PC-9 (cell line): ENCODE measurements at regions not wholly inside any gene's neighbourhood (a gene's known extent, or its start where the extent isn't known, plus 50 kb on each side); places are given as distances from the start of the nearest gene placed in this dataset.

Source experiments
- BruUV-seq: library from RNA; stranded (reverse); fragments of 400-500 nt; replicated peaks from 2 replicates; lab custom pipeline; 2021; lab: Mats Ljungman, UMichigan
- CTCF ChIA-PET: fragments of 300-600 bp; sonication (Branson Sonifier 250); formaldehyde crosslinking; loops from one replicate; lab custom pipeline; 2022; ENCODE audit warnings: antibody characterized with exemption; lab: Charles Lee
- POLR2A ChIA-PET: fragments of 300-600 bp; sonication (Branson Sonifier 250); formaldehyde crosslinking; loops from one replicate; lab custom pipeline; 2022; ENCODE audit warnings: antibody characterized with exemption; ENCODE audit not compliant: unreplicated experiment; lab: Charles Lee
- DNase-seq, 2 experiments: peaks; one replicate each; pipeline versions ENCODE4 v3.0.0 to v3.0.0-alpha.2; 2015 to 2022; ENCODE audit warnings: mixed read lengths in 1 of 2
- H2AFZ ChIP-seq: fragments of 200-600 bp; sonication (generic); 2 replicates; pipeline ENCODE4 v1.8.1; 2017; ENCODE audit warnings: antibody characterized with exemption
- H3F3A ChIP-seq: fragments of 200-600 bp; sonication (generic); 2 replicates; pipeline ENCODE4 v1.8.1; 2017; ENCODE audit warnings: antibody characterized with exemption, mild to moderate bottlenecking, low read depth; ENCODE audit not compliant: insufficient read depth
- H3K27ac ChIP-seq: fragments of 200-600 bp; sonication (generic); 2 replicates; pipeline ENCODE4 v1.6.1; 2016; ENCODE audit warnings: mixed run types
- H3K27me3 ChIP-seq: fragments of 200-600 bp; sonication (generic); 2 replicates; pipeline ENCODE4 v1.6.1; 2016; ENCODE audit warnings: low read depth, mixed run types; ENCODE audit not compliant: insufficient read depth
- H3K36me3 ChIP-seq: fragments of 200-600 bp; sonication (generic); 2 replicates; pipeline ENCODE4 v1.6.1; 2016; ENCODE audit warnings: low read depth, mixed run types
- H3K4me1 ChIP-seq: fragments of 200-600 bp; sonication (generic); replicated peaks from 2 replicates; pipeline ENCODE4 v1.6.1; 2016; ENCODE audit warnings: mixed run types; ENCODE audit not compliant: insufficient read depth
- H3K4me2 ChIP-seq: fragments of 200-600 bp; sonication (generic); 2 replicates; pipeline ENCODE4 v1.6.1; 2017; ENCODE audit warnings: mixed run types
- H3K4me3 ChIP-seq: fragments of 200-600 bp; sonication (generic); 2 replicates; pipeline ENCODE4 v1.6.1; 2016; ENCODE audit warnings: mixed run types
- H3K79me2 ChIP-seq: fragments of 200-600 bp; sonication (generic); 2 replicates; pipeline ENCODE4 v1.6.1; 2017; ENCODE audit warnings: low read depth, mixed run types
- H3K9me2 ChIP-seq: fragments of 200-600 bp; sonication (generic); 2 replicates; pipeline ENCODE4 v1.8.1; 2017; ENCODE audit warnings: mild to moderate bottlenecking; ENCODE audit not compliant: insufficient read depth
- H3K9me3 ChIP-seq: fragments of 200-600 bp; sonication (generic); 2 replicates; pipeline ENCODE4 v1.8.1; 2016; ENCODE audit warnings: low read depth; ENCODE audit not compliant: insufficient read depth
- H4K20me1 ChIP-seq: fragments of 200-600 bp; sonication (generic); 2 replicates; pipeline ENCODE4 v1.8.1; 2017; ENCODE audit not compliant: insufficient read depth
- CTCF ChIP-seq: fragments of 200-600 bp; sonication (generic); conservative IDR thresholded peaks from 2 replicates; pipeline ENCODE4 v1.6.1; 2017; ENCODE audit warnings: mixed run types, antibody characterized with exemption, mild to moderate bottlenecking, moderate library complexity
- EZH2 ChIP-seq: fragments of 200-600 bp; sonication (generic); IDR thresholded peaks from 2 replicates; pipeline ENCODE4 v1.8.0; 2017; ENCODE audit warnings: antibody characterized with exemption, low read depth
- intact Hi-C: fragments of 100-400 bp; cut with micrococcal nuclease; formaldehyde crosslinking; loops from one replicate; pipeline ENCODE4 v1.10.0; 2022; ENCODE audit not compliant: unreplicated experiment

- no TSS peak for BruUV-seq
- DNase-seq = no peak
Measured at GRCh38 chr5:38653389-38653788, 96.9 kb upstream of the LIFR start.

GRCh38 chr5:38655691-38656090 is 99.2 kb upstream of the LIFR start:
- H3K27ac ChIP-seq = no peak overlapping the region
- H2AFZ ChIP-seq = no peak overlapping the region
- TF ChIP-seq CTCF (no peak), EZH2 (no peak)
- no peaks in the 10 kb centered on the region for H4K20me1 ChIP-seq
- no peaks in the 10 kb centered on the region for H3K9me3 ChIP-seq
- ChIA-PET POLR2A (no interaction called here), CTCF (no interaction called here)
- peaks cover 10% of the 10 kb centered on the region for H3K4me1 ChIP-seq
- H3K36me3 ChIP-seq = no peaks in the 10 kb centered on the region
- no peak for DNase-seq
- H3K4me3 ChIP-seq = no peak overlapping the region
- no peaks in the 10 kb centered on the region for H3K27me3 ChIP-seq
- H3K79me2 ChIP-seq = no peaks in the 10 kb centered on the region
- intact Hi-C loops = no loop called here
- no peak overlapping the region for H3K4me2 ChIP-seq
- no peaks in the 10 kb centered on the region for H3F3A ChIP-seq
- no peaks in the 10 kb centered on the region for H3K9me2 ChIP-seq
- BruUV-seq = no TSS peak

More at GRCh38 chr5:38653389-38653788, 96.9 kb upstream of the LIFR start:
- Histone ChIP-seq H3K27ac (no peak overlapping the region), H3K9me3 (no peaks in the 10 kb centered on the region; the same call in 1 of the 2 replicates), H3K9me2 (no peaks in the 10 kb centered on the region), H4K20me1 (no peaks in the 10 kb centered on the region), H2AFZ (no peak overlapping the region), H3K4me3 (no peak overlapping the region), H3K79me2 (no peaks in the 10 kb centered on the region), H3F3A (no peaks in the 10 kb centered on the region), H3K36me3 (no peaks in the 10 kb centered on the region), H3K4me2 (no peak overlapping the region), H3K4me1 (peaks cover 16% of the 10 kb centered on the region), H3K27me3 (no peaks in the 10 kb centered on the region)
- intact Hi-C loops = no loop called here
- ChIA-PET POLR2A (no interaction called here), CTCF (no interaction called here)
- TF ChIP-seq CTCF = no peak
- no peak for TF ChIP-seq EZH2

GRCh38 chr5:38656568-38656967 is 100.1 kb upstream of the LIFR start:
- Histone ChIP-seq H3K36me3 (no peaks in the 10 kb centered on the region), H3K27me3 (no peaks in the 10 kb centered on the region), H3K9me3 (no peaks in the 10 kb centered on the region), H3K79me2 (no peaks in the 10 kb centered on the region), H4K20me1 (no peaks in the 10 kb centered on the region), H3K4me3 (no peak overlapping the region), H3K9me2 (no peaks in the 10 kb centered on the region), H2AFZ (no peak overlapping the region), H3K4me1 (peaks cover 1% of the 10 kb centered on the region; the same call in 1 of the 2 replicates), H3K4me2 (no peak overlapping the region), H3F3A (no peaks in the 10 kb centered on the region), H3K27ac (no peak overlapping the region)
- BruUV-seq = no TSS peak
- CTCF ChIA-PET = no interaction called here
- no peak for TF ChIP-seq CTCF
- TF ChIP-seq EZH2 = no peak
- intact Hi-C loops = no loop called here
- DNase-seq = no peak
- POLR2A ChIA-PET = no interaction called here
